ENCODE measurements at regions not wholly inside any gene's neighbourhood (a gene's known extent, or its start where the extent isn't known, plus 50 kb on each side); places are given as distances from the start of the nearest gene placed in this dataset.

DNA sequence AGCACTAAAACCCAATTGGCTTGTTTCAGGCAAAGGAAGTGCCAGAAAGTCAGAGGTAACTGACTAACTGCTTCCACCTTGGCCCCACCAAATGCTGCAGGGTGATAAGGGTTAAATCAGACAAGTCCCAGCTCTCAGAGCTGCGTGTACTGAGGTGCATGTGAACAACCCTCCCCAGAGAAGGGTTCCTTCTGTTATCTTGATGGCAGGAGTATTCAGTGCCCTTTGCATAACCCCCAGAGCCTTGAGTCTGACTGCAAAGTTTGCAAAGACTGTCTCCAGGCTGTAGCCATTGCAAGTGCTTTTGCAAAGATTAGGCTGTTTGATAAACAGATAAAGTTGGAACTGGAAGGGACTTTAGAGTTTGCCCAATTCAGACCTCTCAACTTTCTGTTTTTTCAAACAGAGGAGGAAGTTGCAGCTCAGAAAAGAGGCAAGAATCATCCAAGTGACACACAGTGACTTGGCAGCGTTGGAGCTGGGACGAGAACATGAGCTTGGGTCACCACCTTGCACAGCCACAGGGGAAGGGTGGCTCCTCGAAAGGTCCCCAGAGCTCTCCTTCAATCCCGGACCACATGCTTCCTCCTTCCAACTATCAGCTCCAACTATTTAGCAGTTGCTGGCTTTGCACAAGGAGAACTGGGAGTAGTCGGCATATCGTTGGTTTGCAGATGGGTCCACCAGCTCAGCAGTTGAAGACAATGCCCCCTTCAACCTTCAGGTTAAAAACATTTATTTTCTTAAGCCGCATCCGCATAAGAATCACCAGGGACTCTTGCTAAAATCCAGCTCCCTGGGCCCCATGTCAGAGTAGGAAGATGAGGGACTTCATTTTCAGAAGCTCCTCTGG is 224.8 kb upstream of the HES1 start:
- H2BK12ac ChIP-seq (ENCODE audit: insufficient read length, low read depth, low read length): no peak overlapping the region
- H2AFZ ChIP-seq (ENCODE audit: low read length): no peak overlapping the region
- no peak overlapping the region for H3K14ac ChIP-seq (ENCODE audit: insufficient read depth, low read length)
- DNase-seq: no peak
- H3K4me1 ChIP-seq (ENCODE audit: insufficient read depth, low read length): no peaks in the 10 kb centered on the region
- H3K9ac ChIP-seq (ENCODE audit: extremely low read depth, insufficient read length, low read length): no peak overlapping the region
- H3K9me3 ChIP-seq (ENCODE audit: control insufficient read depth, low read depth, low read length): no peaks in the 10 kb centered on the region
- H2BK20ac ChIP-seq (ENCODE audit: low read depth, low read length, poor library complexity, severe bottlenecking): no peak overlapping the region
- H3T11ph ChIP-seq (ENCODE audit: low read length): no peak overlapping the region
- H4K8ac ChIP-seq (replicated peaks; ENCODE audit: insufficient read length, low read depth, low read length): no peak overlapping the region
- no peak overlapping the region for H3K4me3 Mint-ChIP-seq
- H4K91ac ChIP-seq (ENCODE audit: insufficient read length, low read depth, low read length): no peak overlapping the region
- peaks cover 24 to 26% of the 10 kb centered on the region in 2 experiments for H3K4me1 Mint-ChIP-seq
- TF ChIP-seq, protein P1, sequence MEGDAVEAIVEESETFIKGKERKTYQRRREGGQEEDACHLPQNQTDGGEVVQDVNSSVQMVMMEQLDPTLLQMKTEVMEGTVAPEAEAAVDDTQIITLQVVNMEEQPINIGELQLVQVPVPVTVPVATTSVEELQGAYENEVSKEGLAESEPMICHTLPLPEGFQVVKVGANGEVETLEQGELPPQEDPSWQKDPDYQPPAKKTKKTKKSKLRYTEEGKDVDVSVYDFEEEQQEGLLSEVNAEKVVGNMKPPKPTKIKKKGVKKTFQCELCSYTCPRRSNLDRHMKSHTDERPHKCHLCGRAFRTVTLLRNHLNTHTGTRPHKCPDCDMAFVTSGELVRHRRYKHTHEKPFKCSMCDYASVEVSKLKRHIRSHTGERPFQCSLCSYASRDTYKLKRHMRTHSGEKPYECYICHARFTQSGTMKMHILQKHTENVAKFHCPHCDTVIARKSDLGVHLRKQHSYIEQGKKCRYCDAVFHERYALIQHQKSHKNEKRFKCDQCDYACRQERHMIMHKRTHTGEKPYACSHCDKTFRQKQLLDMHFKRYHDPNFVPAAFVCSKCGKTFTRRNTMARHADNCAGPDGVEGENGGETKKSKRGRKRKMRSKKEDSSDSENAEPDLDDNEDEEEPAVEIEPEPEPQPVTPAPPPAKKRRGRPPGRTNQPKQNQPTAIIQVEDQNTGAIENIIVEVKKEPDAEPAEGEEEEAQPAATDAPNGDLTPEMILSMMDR (conservative IDR thresholded peaks at IDR 0.05): no peak
- no peak overlapping the region for H3K18ac ChIP-seq (ENCODE audit: insufficient read length, low read depth, low read length)
- WGBS (ENCODE audit: extremely low coverage, insufficient read length, low lambda C conversion rate): no CpG with 5 or more reads among the region's 9 CpGs
- no peaks in the 10 kb centered on the region for H4K20me1 ChIP-seq (ENCODE audit: control insufficient read depth, insufficient read depth, insufficient read length)
- peaks cover 6 to 8% of the 10 kb centered on the region in 2 experiments for H3K9me3 Mint-ChIP-seq
- no peaks in the 10 kb centered on the region for H3K79me1 ChIP-seq (ENCODE audit: insufficient read depth, low read depth, low read length, poor library complexity, severe bottlenecking)
- no peaks in the 10 kb centered on the region for H3K23me2 ChIP-seq (ENCODE audit: insufficient read length, low read depth, low read length, poor library complexity, severe bottlenecking)
- no peak overlapping the region for H3K4ac ChIP-seq (ENCODE audit: low read depth, low read length)
- H3K27ac ChIP-seq (ENCODE audit: insufficient read length, low read depth, low read length): no peak overlapping the region
- H3K56ac ChIP-seq (ENCODE audit: insufficient read length, low read depth, low read length): no peak overlapping the region
- H3K27ac Mint-ChIP-seq: no peak overlapping the region
- no peaks in the 10 kb centered on the region for H3K79me2 ChIP-seq (ENCODE audit: insufficient read depth, low read length)
- no peak overlapping the region for H3K23ac ChIP-seq (ENCODE audit: insufficient read length, low read depth, low read length)
- no peak overlapping the region for H2BK5ac ChIP-seq (ENCODE audit: insufficient read length, low read length)
- no peak overlapping the region for H3K4me2 ChIP-seq (ENCODE audit: insufficient read depth, insufficient read length, low read length)
- no peak overlapping the region for H2BK120ac ChIP-seq (ENCODE audit: low read depth, low read length, poor library complexity, severe bottlenecking)
- peaks cover 13% of the 10 kb centered on the region for H3K27me3 Mint-ChIP-seq (ENCODE audit: low read depth)
- H4K5ac ChIP-seq (ENCODE audit: insufficient read length, low read depth, low read length): no peak overlapping the region
- peaks cover 4 to 13% (median 6%) of the 10 kb centered on the region in 3 experiments; a peak in 3 of 7 replicates for H3K36me3 Mint-ChIP-seq (ENCODE audit: insufficient read depth in 1 of 3, low read depth in 3 of 3)
- no peaks in the 10 kb centered on the region for H3K27me3 ChIP-seq (ENCODE audit: insufficient read depth, low read length)
- no peak overlapping the region for H2AK5ac ChIP-seq (ENCODE audit: insufficient read length, low read length)
- H2BK15ac ChIP-seq (ENCODE audit: low read depth, low read length): no peak overlapping the region

All from H9 (cell line).